HepG2 (cell line): ENCODE measurements at regions not wholly inside any gene's neighbourhood (a gene's known extent, or its start where the extent isn't known, plus 50 kb on each side); places are given as distances from the start of the nearest gene placed in this dataset.

Source experiments
- CEBPG ChIP-seq: IDR thresholded peaks from 2 replicates; pipeline ENCODE4 v1.6.1; 2016
- CTCF ChIP-seq: sonication (generic); formaldehyde crosslinking; IDR thresholded peaks from 2 replicates; pipeline ENCODE4 v1.5.0; 2020; ENCODE audit warnings: mild to moderate bottlenecking, missing genetic modification reagents, moderate library complexity
- DNMT3B ChIP-seq: conservative IDR thresholded peaks from 2 replicates; pipeline ENCODE4 v1.6.1; 2016; ENCODE audit warnings: missing biosample characterization, control low read depth
- GZF1 ChIP-seq: sonication (generic); formaldehyde crosslinking; IDR thresholded peaks from 2 replicates; pipeline ENCODE4 v1.5.1; 2020; ENCODE audit warnings: mild to moderate bottlenecking, missing genetic modification reagents
- NONO ChIP-seq, 2 experiments: fragments of 450-650 bp in 1 of 2; sonication (generic) in 1 of 2; formaldehyde crosslinking in 1 of 2; IDR thresholded peaks in 1 of 2; conservative IDR thresholded peaks in 1 of 2; 2 replicates each; pipeline versions ENCODE4 v1.6.1 to v1.8.0; 2017 to 2022; ENCODE audit warnings: mild to moderate bottlenecking in 1 of 2, missing genetic modification reagents in 1 of 2, moderate library complexity in 1 of 2
- ONECUT2 ChIP-seq: sonication (generic); formaldehyde crosslinking; IDR thresholded peaks from 2 replicates; pipeline ENCODE4 v1.4.0; 2020; ENCODE audit warnings: missing genetic modification reagents
- PLSCR1 ChIP-seq: sonication (generic); formaldehyde crosslinking; IDR thresholded peaks from 2 replicates; pipeline ENCODE4 v1.5.0; 2020; ENCODE audit warnings: missing genetic modification reagents, mild to moderate bottlenecking, borderline replicate concordance
- RBM39 ChIP-seq: fragments of 200-400 bp; formaldehyde crosslinking; IDR thresholded peaks from one replicate; pipeline ENCODE4 v1.6.1; 2018; ENCODE audit warnings: antibody characterized with exemption, mild to moderate bottlenecking, low read depth, low read length; ENCODE audit not compliant: poor library complexity, severe bottlenecking
- RNF2 ChIP-seq: fragments of 450-650 bp; conservative IDR thresholded peaks from 2 replicates; pipeline ENCODE4 v1.6.1; 2016; ENCODE audit warnings: low read depth
- RXRA ChIP-seq: sonication (generic); formaldehyde crosslinking; IDR thresholded peaks from 2 replicates; pipeline ENCODE4 v1.5.1; 2020; ENCODE audit warnings: missing genetic modification reagents
- SMAD1 ChIP-seq: sonication (generic); formaldehyde crosslinking; IDR thresholded peaks from 2 replicates; pipeline ENCODE4 v1.4.0; 2020; ENCODE audit warnings: missing genetic modification reagents, low read depth, mild to moderate bottlenecking, borderline replicate concordance
- SNAI1 ChIP-seq: sonication (generic); formaldehyde crosslinking; IDR thresholded peaks from 2 replicates; pipeline ENCODE4 v1.5.0; 2020; ENCODE audit warnings: mild to moderate bottlenecking, missing genetic modification reagents, borderline replicate concordance
- SPEN ChIP-seq: sonication (generic); formaldehyde crosslinking; IDR thresholded peaks from 2 replicates; pipeline ENCODE4 v1.5.1; 2020; ENCODE audit warnings: low read depth, mild to moderate bottlenecking, missing genetic modification reagents
- STAG1 ChIP-seq: sonication (generic); formaldehyde crosslinking; IDR thresholded peaks from 2 replicates; pipeline ENCODE4 v1.4.0; 2020; ENCODE audit warnings: missing genetic modification reagents
- TCF7L2 ChIP-seq: IDR thresholded peaks from 2 replicates; pipeline ENCODE4 v1.6.1; 2011; ENCODE audit warnings: mild to moderate bottlenecking, low read depth, low read length, moderate library complexity
- TEAD3 ChIP-seq: optimal IDR thresholded peaks from 2 replicates; pipeline ENCODE3; 2016; ENCODE audit warnings: borderline replicate concordance
- WIZ ChIP-seq: sonication (generic); formaldehyde crosslinking; IDR thresholded peaks from 2 replicates; pipeline ENCODE4 v1.5.1; 2020; ENCODE audit warnings: mild to moderate bottlenecking, missing genetic modification reagents
- ZBTB49 ChIP-seq: sonication (generic); formaldehyde crosslinking; IDR thresholded peaks from 2 replicates; pipeline ENCODE4 v1.4.0; 2020; ENCODE audit warnings: missing genetic modification reagents, borderline replicate concordance
- ZNF136 ChIP-seq: sonication (generic); formaldehyde crosslinking; IDR thresholded peaks from 2 replicates; pipeline ENCODE4 v1.8.1; 2022; ENCODE audit warnings: low read depth, mild to moderate bottlenecking, moderate library complexity, missing genetic modification reagents
- ZNF547 ChIP-seq: sonication (generic); formaldehyde crosslinking; IDR thresholded peaks from 2 replicates; pipeline ENCODE4 v1.5.1; 2020; ENCODE audit warnings: mild to moderate bottlenecking, missing genetic modification reagents
- ZNF749 ChIP-seq: sonication (generic); formaldehyde crosslinking; IDR thresholded peaks from 2 replicates; pipeline ENCODE4 v1.8.0; 2022; ENCODE audit warnings: mild to moderate bottlenecking, missing genetic modification reagents, moderate library complexity, borderline replicate concordance
- ZNF768 ChIP-seq: sonication (generic); formaldehyde crosslinking; IDR thresholded peaks from 2 replicates; pipeline ENCODE4 v1.4.0; 2020; ENCODE audit warnings: missing genetic modification reagents
- ZNF776 ChIP-seq: sonication (generic); formaldehyde crosslinking; IDR thresholded peaks from 2 replicates; pipeline ENCODE4 v1.4.0; 2020; ENCODE audit warnings: mild to moderate bottlenecking, missing genetic modification reagents
- ZNF792 ChIP-seq: IDR thresholded peaks from 2 replicates; pipeline ENCODE4 v1.6.1; 2016
- ZSCAN12 ChIP-seq: sonication (generic); formaldehyde crosslinking; IDR thresholded peaks from 2 replicates; pipeline ENCODE4 v1.9.0; 2021; ENCODE audit warnings: mild to moderate bottlenecking, missing genetic modification reagents

- no peak for TF ChIP-seq ZBTB49
- no peak for TF ChIP-seq ONECUT2 (CRISPR knock-in tag)
- peak; percentile 69 for TF ChIP-seq CEBPG (CRISPR knock-in tag)
- no peak for TF ChIP-seq ZNF547
- TF ChIP-seq NONO (IDR thresholded peaks at IDR 0.05), result no peak
- TF ChIP-seq NONO (CRISPR knock-in tag; conservative IDR thresholded peaks at IDR 0.05), result no peak
- TF ChIP-seq ZNF776 (CRISPR knock-in tag), result no peak
- no peak for TF ChIP-seq RBM39
- no peak for TF ChIP-seq RXRA (CRISPR knock-in tag)
- TF ChIP-seq SNAI1, result no peak
- TF ChIP-seq WIZ (CRISPR knock-in tag), result no peak
- peak; percentile 83 for TF ChIP-seq CTCF (CRISPR knock-in tag)
- TF ChIP-seq ZNF136 (CRISPR knock-in tag), result no peak
- TF ChIP-seq RNF2, result no peak
- TF ChIP-seq ZNF768 (CRISPR knock-in tag), result no peak
- no peak for TF ChIP-seq DNMT3B (CRISPR knock-in tag)
- TF ChIP-seq GZF1 (CRISPR knock-in tag), result no peak
- no peak for TF ChIP-seq SMAD1 (CRISPR knock-in tag)
- no peak for TF ChIP-seq ZNF749 (CRISPR knock-in tag)
- TF ChIP-seq TCF7L2, result no peak
- peak; percentile 81 for TF ChIP-seq STAG1 (CRISPR knock-in tag)
- TF ChIP-seq PLSCR1 (CRISPR knock-in tag), result no peak
- no peak for TF ChIP-seq ZSCAN12
- peak; percentile 84 for TF ChIP-seq TEAD3 (CRISPR knock-in tag)
- no peak for TF ChIP-seq SPEN (CRISPR knock-in tag)
- TF ChIP-seq ZNF792, result no peak
These were observed 371.5 kb downstream of the LNPK start (continued) for GRCh38 chr2:175630280-175631244.
